Esophagus muscularis mucosa (tissue), 4 donors: ENCODE measurements at regions not wholly inside any gene's neighbourhood (a gene's known extent, or its start where the extent isn't known, plus 50 kb on each side); places are given as distances from the start of the nearest gene placed in this dataset.

Source experiments
- DNase-seq: peaks from one replicate; pipeline ENCODE4 v3.0.0-alpha.2; 2017; ENCODE audit errors: extremely low spot score
- H3K27ac ChIP-seq, 4 donors: fragments of 200-600 bp; sonication (generic); replicated peaks in 1 of 4; 1 replicate in 3 of 4; 2 replicates in 1 of 4; pipeline ENCODE4 v1.5.1; 2016 to 2019; ENCODE audit warnings: mild to moderate bottlenecking in 1 of 4
- H3K27me3 ChIP-seq, 4 donors: fragments of 200-600 bp; sonication (generic); one replicate each; pipeline versions ENCODE4 v1.5.1 to v1.6.0; 2016 to 2019
- H3K36me3 ChIP-seq, 4 donors: fragments of 200-600 bp; sonication (generic); one replicate each; pipeline ENCODE4 v1.5.1; 2016 to 2019
- H3K4me1 ChIP-seq, 4 donors: fragments of 200-600 bp; sonication (generic); one replicate each; pipeline ENCODE4 v1.5.1; 2016 to 2019
- H3K4me3 ChIP-seq, 4 donors: fragments of 200-600 bp; sonication (generic); 1 replicate in 2 of 4; 2 replicates in 2 of 4; pipeline ENCODE4 v1.5.1; 2016 to 2019; ENCODE audit warnings: mild to moderate bottlenecking in 4 of 4, moderate library complexity in 1 of 4
- H3K9me3 ChIP-seq, 4 donors: fragments of 200-600 bp; sonication (generic); 1 replicate in 3 of 4; 2 replicates in 1 of 4; pipeline ENCODE4 v1.5.1; 2016 to 2019
- CTCF ChIP-seq, 3 experiments: fragments of 200-600 bp in 2 of 3; fragments of 450-650 bp in 1 of 3; sonication (generic) in 2 of 3; IDR thresholded peaks; one replicate each; pipeline ENCODE4 v1.5.1; 2017 to 2019; ENCODE audit warnings: antibody characterized with exemption in 3 of 3, mild to moderate bottlenecking in 2 of 3, moderate library complexity in 1 of 3
- EP300 ChIP-seq: sonication (generic); formaldehyde crosslinking; IDR thresholded peaks from one replicate; pipeline ENCODE4 v1.6.1; 2017; ENCODE audit warnings: antibody characterized with exemption
- POLR2A ChIP-seq: fragments of 450-650 bp; IDR thresholded peaks from one replicate; pipeline ENCODE4 v1.6.1; 2017; ENCODE audit warnings: antibody characterized with exemption, moderate library complexity, mild to moderate bottlenecking, low read depth
- POLR2AphosphoS5 ChIP-seq, 2 donors: sonication (generic); formaldehyde crosslinking; IDR thresholded peaks; one replicate each; pipeline ENCODE4 v1.6.1; 2017; ENCODE audit warnings: antibody characterized with exemption in 2 of 2
- WGBS: methylation state at CpG from one replicate; pipeline ENCODE4 v1.1.5; 2018; 5-methylcytosine and 5-hydroxymethylcytosine counted together
- intact Hi-C: fragments of 100-400 bp; cut with DNase I; formaldehyde crosslinking; loops from one replicate; pipeline ENCODE4 v1.15.1; 2023

GRCh38 chr12:115013236-115013981, 329.4 kb upstream of the TBX3 start:
- 59% methylated on average over 15 of the region's 15 CpGs for WGBS
- intact Hi-C loops, result no loop called here
- H3K36me3 ChIP-seq, result no peaks in the 10 kb centered on the region
- H3K4me1 ChIP-seq, result no peaks in the 10 kb centered on the region
- no peak overlapping the region for H3K4me3 ChIP-seq
- no peak for TF ChIP-seq POLR2AphosphoS5 (IDR thresholded peaks at IDR 0.05)
- no peak for TF ChIP-seq CTCF (IDR thresholded peaks at IDR 0.05)
- TF ChIP-seq POLR2A, result no peak
- TF ChIP-seq EP300, result no peak
- DNase-seq, result no peak
- H3K9me3 ChIP-seq, result no peaks in the 10 kb centered on the region
- peak overlapping the region in 1 of 4 donors; percentile 41 for H3K27ac ChIP-seq
- peaks cover 0 to 22% (median 0%) of the 10 kb centered on the region in 4 donors for H3K27me3 ChIP-seq

DNA sequence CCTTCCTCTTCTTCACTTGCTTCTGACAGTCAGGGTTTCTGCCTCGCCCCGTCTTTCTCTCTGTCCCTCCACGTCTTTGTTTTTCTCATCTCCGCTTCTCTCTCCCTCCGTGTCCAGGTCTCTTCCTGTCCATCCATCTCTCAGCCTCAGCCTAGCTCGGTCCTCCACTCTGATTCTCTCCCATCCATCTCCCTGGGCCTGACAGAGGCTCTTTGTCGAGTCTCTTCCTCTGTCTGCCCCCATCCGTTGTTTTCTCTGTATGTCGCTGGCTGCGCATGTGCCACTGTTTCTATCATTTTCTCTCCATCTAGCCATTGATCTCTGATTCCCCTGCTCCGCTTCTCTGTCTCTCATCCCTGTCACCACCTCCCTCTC, 328.9 kb upstream of the TBX3 start:
- WGBS, result 66% methylated on average over 11 of the region's 11 CpGs
- Histone ChIP-seq H3K27ac (peak overlapping the region in 1 of 4 donors; percentile 41), H3K4me3 (no peak overlapping the region), H3K4me1 (no peaks in the 10 kb centered on the region), H3K27me3 (peaks cover 0 to 22% (median 0%) of the 10 kb centered on the region in 4 donors), H3K9me3 (no peaks in the 10 kb centered on the region), H3K36me3 (no peaks in the 10 kb centered on the region)
- TF ChIP-seq POLR2AphosphoS5 (IDR thresholded peaks at IDR 0.05), result no peak
- TF ChIP-seq EP300, result no peak
- TF ChIP-seq POLR2A, result no peak
- TF ChIP-seq CTCF (IDR thresholded peaks at IDR 0.05), result no peak
- no peak for DNase-seq
- intact Hi-C loops, result no loop called here

DNA sequence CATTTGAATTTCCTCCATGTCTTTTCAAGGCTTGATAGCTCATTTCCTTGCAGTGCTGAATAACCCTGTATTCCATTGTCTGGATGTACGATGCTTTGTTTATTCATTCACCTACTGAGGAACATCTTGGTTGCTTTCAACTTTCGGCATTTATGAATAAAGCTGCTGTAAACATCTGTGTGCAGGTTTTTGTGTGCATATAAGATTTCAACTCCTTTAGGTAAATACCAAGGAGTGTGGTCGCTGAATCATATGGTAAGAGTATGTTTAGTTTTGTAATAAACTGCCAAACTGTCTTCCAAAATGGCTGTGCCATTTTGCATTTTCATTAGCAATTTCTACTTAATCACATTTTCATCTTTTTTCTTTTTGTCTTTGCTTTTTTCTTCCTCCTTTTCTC, 327.7 kb upstream of the TBX3 start:
- no peak for DNase-seq
- Histone ChIP-seq H3K9me3 (no peaks in the 10 kb centered on the region), H3K36me3 (no peaks in the 10 kb centered on the region), H3K27me3 (peaks cover 0 to 22% (median 0%) of the 10 kb centered on the region in 4 donors), H3K4me3 (no peak overlapping the region), H3K27ac (no peak overlapping the region), H3K4me1 (no peaks in the 10 kb centered on the region)
- TF ChIP-seq CTCF (IDR thresholded peaks at IDR 0.05), result no peak
- intact Hi-C loops, result no loop called here
- 75% methylated on average over 3 of the region's 3 CpGs for WGBS

DNA sequence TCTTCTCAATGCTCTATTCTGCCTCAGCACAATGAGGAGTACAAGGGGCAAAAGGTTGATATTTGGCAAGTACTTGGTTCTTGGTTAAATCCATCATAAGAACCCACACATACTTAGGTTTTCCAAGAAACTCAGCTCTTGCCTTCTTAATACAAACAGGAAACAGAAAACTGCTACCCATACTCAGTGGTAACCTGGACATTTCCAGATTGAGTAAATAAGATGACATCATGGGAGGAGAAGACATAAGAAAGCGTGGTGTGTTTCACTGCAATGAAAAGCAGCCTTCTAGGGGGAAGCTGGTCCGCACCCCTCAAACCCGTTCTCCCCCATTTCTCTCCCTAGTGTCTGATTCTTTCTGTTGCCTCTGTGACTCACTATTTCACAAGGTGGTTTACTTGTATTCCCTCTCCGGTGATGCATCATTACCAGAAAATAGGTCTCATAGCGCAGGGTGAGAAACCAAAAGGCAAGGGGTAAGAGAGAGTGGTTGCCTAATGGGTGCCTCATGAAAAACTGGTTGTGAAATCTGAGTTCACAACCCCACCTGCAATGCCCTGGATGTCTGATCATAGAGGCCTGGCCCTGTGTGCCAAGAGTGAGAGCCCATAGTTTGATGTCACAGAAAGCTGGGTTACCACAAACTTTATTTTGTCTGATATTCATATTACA, 326.5 kb upstream of the TBX3 start:
- no peak overlapping the region for H3K27ac ChIP-seq
- peaks cover 0 to 22% (median 0%) of the 10 kb centered on the region in 4 donors for H3K27me3 ChIP-seq
- H3K36me3 ChIP-seq, result no peaks in the 10 kb centered on the region
- no peaks in the 10 kb centered on the region for H3K4me1 ChIP-seq
- intact Hi-C loops, result no loop called here
- no peak for TF ChIP-seq EP300
- TF ChIP-seq CTCF (IDR thresholded peaks at IDR 0.05), result no peak
- no peak for TF ChIP-seq POLR2AphosphoS5 (IDR thresholded peaks at IDR 0.05)
- no peak for TF ChIP-seq POLR2A
- H3K4me3 ChIP-seq, result no peak overlapping the region
- DNase-seq, result no peak
- H3K9me3 ChIP-seq, result no peaks in the 10 kb centered on the region
- 97% methylated on average over 5 of the region's 5 CpGs for WGBS
